ENCODE measurements at regions not wholly inside any gene's neighbourhood (a gene's known extent, or its start where the extent isn't known, plus 50 kb on each side); places are given as distances from the start of the nearest gene placed in this dataset.

GRCh38 chr3:80086426-80086825, 318.6 kb upstream of the ROBO1 start:
- no peak for DNase-seq

- no peak for DNase-seq
Measured at GRCh38 chr3:80079886-80080285, 312.1 kb upstream of the ROBO1 start.

GRCh38 chr3:80068459-80068858, 300.7 kb upstream of the ROBO1 start:
- no peak for DNase-seq

GRCh38 chr3:80063535-80063934, 295.7 kb upstream of the ROBO1 start:
- peak in 1 of 58 donors; percentile 1 for DNase-seq

- no peak for DNase-seq
Measured at GRCh38 chr3:80060664-80061063, 292.9 kb upstream of the ROBO1 start.

- DNase-seq, result no peak
Measured at GRCh38 chr3:80055306-80055705, 287.5 kb upstream of the ROBO1 start.

- DNase-seq, result no peak
Measured at GRCh38 chr3:80052271-80052670, 284.5 kb upstream of the ROBO1 start.

GRCh38 chr3:80051602-80051962, 283.8 kb upstream of the ROBO1 start:
- no peak for DNase-seq

GRCh38 chr3:80050826-80051601, 283.2 kb upstream of the ROBO1 start:
- DNase-seq, result no peak

GRCh38 chr3:80043226-80043625, 275.4 kb upstream of the ROBO1 start:
- no peak for DNase-seq

GRCh38 chr3:80040067-80040466, 272.3 kb upstream of the ROBO1 start:
- DNase-seq, result no peak

- DNase-seq, result no peak
Measured at GRCh38 chr3:80036176-80036575, 268.4 kb upstream of the ROBO1 start.

GRCh38 chr3:80035021-80035420, 267.2 kb upstream of the ROBO1 start:
- no peak for DNase-seq

- DNase-seq, result no peak
Measured at GRCh38 chr3:80023010-80023409, 255.2 kb upstream of the ROBO1 start.

- DNase-seq, result no peak
Measured at GRCh38 chr3:80018375-80018774, 250.6 kb upstream of the ROBO1 start.

GRCh38 chr3:80017369-80017768, 249.6 kb upstream of the ROBO1 start:
- no peak for DNase-seq

- no peak for DNase-seq
Measured at GRCh38 chr3:80014576-80014975, 246.8 kb upstream of the ROBO1 start.

GRCh38 chr3:80010021-80010571, 242.3 kb upstream of the ROBO1 start:
- DNase-seq, result no peak

GRCh38 chr3:80007522-80007921, 239.7 kb upstream of the ROBO1 start:
- no peak for DNase-seq

GRCh38 chr3:80006315-80006714, 238.5 kb upstream of the ROBO1 start:
- DNase-seq, result no peak

GRCh38 chr3:80000022-80000421, 232.2 kb upstream of the ROBO1 start:
- DNase-seq, result no peak

GRCh38 chr3:79994397-79994796, 226.6 kb upstream of the ROBO1 start:
- no peak for DNase-seq

- DNase-seq, result no peak
Measured at GRCh38 chr3:79986338-79986737, 218.5 kb upstream of the ROBO1 start.

- DNase-seq, result no peak
Measured at GRCh38 chr3:79985816-79986215, 218.0 kb upstream of the ROBO1 start.
